ENCODE measurements at regions not wholly inside any gene's neighbourhood (a gene's known extent, or its start where the extent isn't known, plus 50 kb on each side); places are given as distances from the start of the nearest gene placed in this dataset.

GRCh38 chr21:28826569-28826968, 166.1 kb downstream of the LTN1 start:
- DNase-seq: no peak

GRCh38 chr21:28826021-28826420, 166.7 kb downstream of the LTN1 start:
- no peak for DNase-seq

- no peak for DNase-seq
Measured at GRCh38 chr21:28823429-28823828, 169.2 kb downstream of the LTN1 start.

DNA sequence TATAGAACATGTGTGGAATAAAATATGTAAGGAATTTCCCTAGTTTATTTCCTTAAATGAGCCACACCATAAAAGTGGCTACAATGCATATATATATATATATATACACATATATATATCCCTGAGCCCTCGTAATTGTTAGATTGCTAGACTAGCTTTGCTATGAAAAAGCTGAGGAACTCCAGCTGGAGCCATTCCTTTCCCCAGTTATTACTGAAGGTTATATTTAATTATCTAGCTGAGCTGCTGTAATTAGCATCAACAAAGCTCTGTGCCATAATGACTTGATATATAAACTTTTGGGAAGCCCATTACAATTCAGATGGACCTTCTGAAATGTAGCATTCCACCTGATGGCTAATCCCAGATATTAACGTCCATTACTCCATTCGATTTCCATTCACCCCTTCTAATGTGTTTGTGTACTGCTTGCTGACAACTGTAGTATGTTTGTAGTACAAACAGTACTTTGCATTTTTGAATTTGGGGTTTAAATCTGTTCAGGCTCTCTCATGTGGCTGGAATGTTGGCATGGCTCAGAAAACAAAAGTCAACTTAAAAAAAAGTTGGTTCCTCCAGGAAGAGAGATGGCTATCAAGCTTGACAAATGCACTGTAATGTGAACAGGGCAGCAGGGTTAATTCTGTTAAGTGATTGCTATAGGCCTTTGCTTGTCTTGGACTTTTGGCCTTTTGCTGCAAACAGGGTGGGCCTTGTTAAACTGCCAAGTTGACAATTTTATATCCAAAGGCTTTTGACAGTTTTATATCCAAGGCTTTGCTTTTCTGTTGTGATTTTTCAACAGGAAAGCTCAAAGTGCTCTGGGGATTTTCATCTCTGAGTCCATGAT, 170.0 kb downstream of the LTN1 start:
- DNase-seq: no peak

GRCh38 chr21:28822123-28822399, 170.6 kb downstream of the LTN1 start:
- no peak for DNase-seq

DNA sequence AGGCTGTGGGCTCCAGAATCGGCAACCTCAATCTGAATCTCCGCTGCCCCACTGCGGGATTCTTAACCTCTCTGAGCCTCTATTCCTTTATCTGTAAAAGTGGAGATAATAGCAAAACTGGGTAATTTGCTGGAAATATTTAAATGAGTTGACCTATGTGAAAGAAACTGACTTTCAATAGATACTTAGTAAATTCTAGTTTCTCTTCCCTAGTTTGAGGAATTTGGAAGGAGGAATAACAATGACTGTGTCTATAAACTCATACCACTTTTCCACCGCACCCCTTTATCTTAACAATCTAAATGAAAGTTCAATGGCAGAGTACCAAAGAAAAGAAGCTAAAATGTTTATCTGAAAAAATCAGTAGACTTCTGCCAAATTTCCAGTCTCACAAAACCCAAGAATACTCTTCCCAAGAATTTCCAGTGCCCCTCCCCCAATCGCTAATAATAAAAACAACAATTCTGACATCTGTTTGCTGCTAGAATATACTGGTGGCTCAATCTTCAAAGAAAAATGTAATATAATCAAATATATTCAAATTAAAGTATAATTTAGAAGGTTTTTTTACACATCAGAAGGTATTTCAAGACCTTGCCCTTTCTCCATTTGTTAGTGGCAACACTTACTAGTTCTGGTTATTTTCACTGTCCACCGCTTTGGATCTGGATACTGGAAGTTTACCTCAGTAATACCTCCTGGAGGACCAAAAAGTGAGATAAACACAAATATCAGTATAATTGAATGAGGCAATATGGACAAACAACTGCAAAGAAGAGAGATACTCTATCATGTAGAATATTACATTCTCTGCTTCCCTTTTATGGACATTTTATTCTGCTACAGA, 171.2 kb downstream of the LTN1 start:
- no peak for DNase-seq

DNA sequence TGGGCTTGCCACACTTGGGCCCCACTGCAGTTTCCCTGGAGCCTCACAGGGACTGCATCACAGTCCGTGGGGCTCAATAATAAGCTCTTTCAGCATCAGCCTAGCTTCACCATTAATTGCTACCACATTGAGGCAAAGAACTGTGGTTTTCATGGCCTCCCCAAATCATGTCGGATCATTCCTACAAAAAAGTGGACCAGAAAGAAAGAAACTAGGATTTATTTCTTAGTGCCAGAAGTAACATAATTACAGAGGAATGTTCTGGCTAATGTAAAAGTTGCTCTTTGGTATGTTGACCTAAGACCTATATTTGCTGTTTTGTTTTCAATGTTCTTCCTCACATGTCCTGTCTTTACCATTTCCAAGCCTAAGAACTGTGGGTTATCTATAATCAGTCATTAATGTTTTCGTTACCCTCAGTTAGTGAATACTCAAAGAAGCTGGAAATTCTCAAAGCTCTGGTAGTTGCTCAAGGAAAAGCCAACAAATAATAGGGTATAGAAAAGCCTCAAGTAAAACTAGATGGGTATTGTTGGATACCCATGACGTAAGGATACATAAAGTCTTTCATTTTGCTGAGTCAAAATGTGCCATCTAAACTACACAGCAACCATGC, 173.9 kb downstream of the LTN1 start:
- no peak for DNase-seq

GRCh38 chr21:28817871-28818270, 174.8 kb downstream of the LTN1 start:
- DNase-seq: no peak

GRCh38 chr21:28811860-28812259, 180.8 kb downstream of the LTN1 start:
- no peak for DNase-seq

GRCh38 chr21:28810826-28811524, 181.7 kb downstream of the LTN1 start:
- DNase-seq: no peak

GRCh38 chr21:28805885-28806284, 186.8 kb downstream of the LTN1 start:
- DNase-seq: no peak

DNA sequence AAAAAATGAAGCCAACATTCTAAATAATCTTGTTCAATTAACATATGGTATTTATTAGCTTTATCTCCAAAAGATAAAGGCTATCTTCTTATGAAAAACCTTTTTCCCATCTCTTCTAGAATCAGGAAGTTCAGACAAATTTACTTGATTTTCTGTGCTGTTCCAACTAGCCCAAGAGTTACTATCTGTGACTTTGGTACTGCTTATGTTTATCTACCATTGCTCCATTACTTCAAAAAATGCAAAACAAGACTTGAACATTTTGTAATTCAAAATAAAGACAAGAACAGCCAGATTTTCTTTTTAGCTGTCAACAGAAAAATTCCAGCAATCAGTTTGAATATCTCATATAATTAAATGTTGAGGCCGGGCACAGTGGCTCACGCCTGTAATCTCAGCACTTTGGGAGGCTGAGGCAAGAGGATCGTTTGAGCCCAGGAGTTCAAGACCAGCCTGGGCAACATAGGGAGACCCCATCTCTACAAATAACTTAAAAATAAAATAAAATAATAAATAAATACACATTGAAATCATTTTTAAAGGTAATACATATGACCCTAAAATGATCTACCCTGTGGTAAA, 188.5 kb downstream of the LTN1 start:
- no peak for DNase-seq

GRCh38 chr21:28801906-28802305, 190.8 kb downstream of the LTN1 start:
- DNase-seq: no peak

- no peak for DNase-seq
Measured at GRCh38 chr21:28799926-28800325, 192.8 kb downstream of the LTN1 start.

- no peak for DNase-seq
Measured at GRCh38 chr21:28798798-28799197, 193.9 kb downstream of the LTN1 start.

- DNase-seq: no peak
Measured at GRCh38 chr21:28795251-28795650, 197.4 kb downstream of the LTN1 start.

DNA sequence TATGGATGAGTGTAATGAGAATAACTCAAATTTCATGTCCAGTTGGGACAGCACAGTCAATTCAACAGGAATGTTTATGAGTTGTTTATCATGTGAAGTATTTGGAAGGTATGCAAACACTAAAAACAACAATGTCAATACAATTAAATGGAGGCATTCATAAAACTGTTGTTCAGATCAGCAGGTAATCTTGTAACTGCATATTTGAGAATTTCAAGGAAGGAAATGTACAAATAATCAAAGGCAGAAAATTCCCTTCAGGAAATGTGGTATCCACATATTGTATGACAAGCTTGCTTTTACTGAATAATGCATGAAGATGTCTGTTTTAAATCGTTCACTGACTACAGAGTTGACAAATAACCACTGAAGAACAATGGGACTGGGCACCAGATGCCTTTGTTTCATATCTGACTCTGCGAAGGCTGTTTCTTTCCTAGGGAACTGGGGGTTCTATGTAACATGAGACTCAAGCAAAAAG, 198.3 kb downstream of the LTN1 start:
- DNase-seq: no peak

DNA sequence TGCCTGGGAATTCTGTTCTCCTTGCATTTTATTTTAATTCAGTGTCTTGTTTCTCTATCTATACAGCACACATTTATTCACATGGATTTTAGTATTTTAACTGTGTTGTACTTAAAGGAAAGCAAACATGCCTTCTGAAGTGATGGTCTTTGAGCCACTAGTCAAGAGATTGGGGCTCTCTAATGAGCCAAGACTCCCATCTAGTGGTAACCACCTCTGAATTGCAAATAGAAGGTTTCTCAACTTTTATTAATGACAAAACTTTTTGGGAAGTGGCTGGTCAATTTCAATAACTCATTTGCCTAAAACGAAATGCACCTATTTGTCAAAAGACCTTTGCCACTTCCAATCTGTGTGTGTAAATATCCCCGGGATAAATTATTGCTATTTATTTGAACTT, 199.6 kb downstream of the LTN1 start:
- DNase-seq: no peak

DNA sequence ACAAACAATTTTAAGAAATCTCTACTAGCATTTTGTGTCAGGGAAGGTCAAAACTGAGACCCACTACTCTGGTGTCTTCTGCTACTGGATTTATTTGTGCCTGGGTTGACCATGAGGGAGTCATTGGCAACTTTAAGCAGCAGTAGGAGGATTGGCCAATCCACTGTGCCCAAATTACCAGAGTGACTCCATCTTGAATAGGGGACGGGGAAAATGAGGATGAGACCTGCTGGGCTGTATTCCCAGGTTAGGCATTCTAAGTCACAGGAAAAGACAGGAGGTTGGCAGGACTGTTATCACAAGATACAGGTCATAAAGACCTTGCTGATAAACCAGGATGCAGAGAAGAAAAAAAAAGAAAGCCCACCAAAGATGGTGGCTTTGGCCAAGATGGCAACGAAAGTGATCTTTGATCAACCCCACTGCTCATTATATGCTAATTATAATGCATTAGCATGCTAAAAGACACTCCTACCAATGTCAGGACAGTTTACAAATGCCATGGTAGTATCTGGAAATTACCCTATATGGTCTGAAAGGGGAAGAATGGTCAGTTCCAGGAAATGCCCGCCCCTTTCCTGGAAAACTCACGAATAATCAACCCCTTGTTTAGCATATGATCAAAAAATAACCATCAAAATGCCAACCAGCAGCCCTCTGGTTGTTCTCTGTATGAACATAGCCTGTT, 200.9 kb downstream of the LTN1 start:
- no peak for DNase-seq

DNA sequence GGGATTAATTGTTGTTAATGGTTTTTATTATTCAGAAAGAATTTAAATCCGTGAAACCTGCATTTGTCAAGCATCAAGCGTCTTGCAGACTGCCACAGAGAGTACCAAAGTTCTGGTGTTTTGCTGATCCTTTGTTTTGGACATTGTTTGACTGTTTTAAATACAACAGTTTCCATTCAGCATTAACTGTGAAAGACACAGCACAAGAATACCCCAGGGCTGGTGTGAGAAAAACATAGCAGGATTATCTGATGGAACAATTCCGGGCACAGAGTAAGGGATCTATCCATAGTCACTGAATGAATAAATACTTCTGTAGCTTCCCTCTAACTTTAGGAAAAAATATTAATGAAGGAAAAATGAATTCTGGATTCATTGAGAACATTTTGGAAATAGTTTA, 202.3 kb downstream of the LTN1 start:
- no peak for DNase-seq

GRCh38 chr21:28789523-28789922, 203.2 kb downstream of the LTN1 start:
- DNase-seq: no peak

GRCh38 chr21:28788030-28788429, 204.6 kb downstream of the LTN1 start:
- no peak for DNase-seq

Measured in C1 segment of cervical spinal cord (tissue), 14 donors.